ENCODE measurements at regions not wholly inside any gene's neighbourhood (a gene's known extent, or its start where the extent isn't known, plus 50 kb on each side); places are given as distances from the start of the nearest gene placed in this dataset.
"Not testable (repeated sequence)": the region's sequence is repeated elsewhere in the genome, so short reads cannot be mapped to it uniquely, and the experiment has no call there.

DNA sequence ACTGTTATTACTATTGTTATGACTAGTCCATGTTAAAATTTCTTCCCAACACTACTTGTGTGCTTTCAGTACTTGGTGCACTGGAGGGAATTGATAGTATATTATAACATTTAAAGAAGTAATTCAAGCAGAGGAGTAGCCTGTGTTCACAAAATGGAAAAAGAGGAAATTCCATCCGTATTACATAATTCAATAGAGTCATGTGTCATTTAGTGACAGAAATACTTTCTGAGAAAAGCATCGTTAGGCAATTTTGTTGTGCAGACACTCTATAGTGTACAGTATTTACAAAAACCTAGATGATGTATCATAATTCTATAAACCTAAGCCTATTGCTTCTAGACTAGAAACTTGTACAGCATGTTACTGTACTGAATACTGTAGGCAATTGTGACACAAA, 78.3 kb upstream of the PCSK5 start:
- Histone ChIP-seq H3K9me3 (peaks cover 0 to 3% (median 0%) of the 10 kb centered on the region in 4 donors), H3K4me3 (no peak overlapping the region), H3K4me1 (peaks cover 0 to 7% (median 0%) of the 10 kb centered on the region in 4 donors), H3K27ac (no peak overlapping the region), H3K36me3 (no peaks in the 10 kb centered on the region), H3K27me3 (no peaks in the 10 kb centered on the region)
- intact Hi-C loops (cut with DNase I): no loop called here
- TF ChIP-seq POLR2A (IDR thresholded peaks at IDR 0.05) (no peak), CTCF (IDR thresholded peaks at IDR 0.05) (no peak)
- 32% methylated on average over 2 of the region's 2 CpGs for WGBS (ENCODE audit: insufficient coverage, low coverage, low lambda C conversion rate, missing lambda C conversion rate)
- ATAC-seq: no peak
- DNase-seq: no peak

- intact Hi-C loops (cut with DNase I): no loop called here
- no peaks in the 10 kb centered on the region for H3K27me3 ChIP-seq
- ATAC-seq (no peak), DNase-seq (no peak)
- no peak overlapping the region for H3K27ac ChIP-seq
- peaks cover 0 to 3% (median 0%) of the 10 kb centered on the region in 4 donors for H3K9me3 ChIP-seq
- H3K4me3 ChIP-seq: no peak overlapping the region
- H3K36me3 ChIP-seq: no peaks in the 10 kb centered on the region
- no peak for TF ChIP-seq POLR2A (IDR thresholded peaks at IDR 0.05)
- TF ChIP-seq CTCF (IDR thresholded peaks at IDR 0.05): no peak
- H3K4me1 ChIP-seq: peaks cover 0 to 6% (median 0%) of the 10 kb centered on the region in 4 donors
Observed at GRCh38 chr9:75814667-75815066, 75.8 kb upstream of the PCSK5 start.

GRCh38 chr9:75820471-75821115, 69.9 kb upstream of the PCSK5 start:
- H3K9me3 ChIP-seq; H3K4me3 ChIP-seq; intact Hi-C loops (cut with DNase I); H3K4me1 ChIP-seq; H3K27ac ChIP-seq; H3K27me3 ChIP-seq; H3K36me3 ChIP-seq; DNase-seq: not testable (repeated sequence)
- peak in 2 of 4 donors; percentile 49 to 80 for ATAC-seq
- 59% methylated on average over 2 of the region's 2 CpGs for WGBS (ENCODE audit: insufficient coverage, low coverage, low lambda C conversion rate, missing lambda C conversion rate)

DNA sequence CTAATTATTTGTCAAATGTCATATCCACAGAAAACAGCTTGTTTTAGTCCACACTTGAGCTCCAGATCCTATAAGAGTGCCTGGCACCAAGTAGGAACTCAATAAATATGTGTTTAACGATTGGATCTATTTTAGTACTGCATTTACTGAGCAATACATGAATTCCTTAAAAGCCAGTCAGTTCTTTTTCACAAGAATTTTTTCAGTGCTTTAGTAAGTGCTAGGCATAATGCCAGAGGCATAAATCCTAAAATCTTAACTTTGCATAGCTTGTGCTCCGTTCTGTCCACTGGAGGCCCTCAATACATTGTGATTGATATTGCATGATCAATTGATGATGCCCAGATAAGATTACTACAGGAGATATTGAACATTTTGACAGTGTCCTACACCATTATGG, 67.3 kb upstream of the PCSK5 start:
- Histone ChIP-seq H3K27me3 (no peaks in the 10 kb centered on the region), H3K27ac (no peak overlapping the region), H3K4me1 (no peaks in the 10 kb centered on the region), H3K36me3 (no peaks in the 10 kb centered on the region), H3K9me3 (no peaks in the 10 kb centered on the region), H3K4me3 (no peak overlapping the region)
- no peak for TF ChIP-seq POLR2A (IDR thresholded peaks at IDR 0.05)
- TF ChIP-seq CTCF (IDR thresholded peaks at IDR 0.05): no peak
- ATAC-seq (no peak), DNase-seq (no peak)
- intact Hi-C loops (cut with DNase I): no loop called here
- 56% methylated on average over 2 of the region's 2 CpGs for WGBS (ENCODE audit: insufficient coverage, low coverage, low lambda C conversion rate, missing lambda C conversion rate)

DNA sequence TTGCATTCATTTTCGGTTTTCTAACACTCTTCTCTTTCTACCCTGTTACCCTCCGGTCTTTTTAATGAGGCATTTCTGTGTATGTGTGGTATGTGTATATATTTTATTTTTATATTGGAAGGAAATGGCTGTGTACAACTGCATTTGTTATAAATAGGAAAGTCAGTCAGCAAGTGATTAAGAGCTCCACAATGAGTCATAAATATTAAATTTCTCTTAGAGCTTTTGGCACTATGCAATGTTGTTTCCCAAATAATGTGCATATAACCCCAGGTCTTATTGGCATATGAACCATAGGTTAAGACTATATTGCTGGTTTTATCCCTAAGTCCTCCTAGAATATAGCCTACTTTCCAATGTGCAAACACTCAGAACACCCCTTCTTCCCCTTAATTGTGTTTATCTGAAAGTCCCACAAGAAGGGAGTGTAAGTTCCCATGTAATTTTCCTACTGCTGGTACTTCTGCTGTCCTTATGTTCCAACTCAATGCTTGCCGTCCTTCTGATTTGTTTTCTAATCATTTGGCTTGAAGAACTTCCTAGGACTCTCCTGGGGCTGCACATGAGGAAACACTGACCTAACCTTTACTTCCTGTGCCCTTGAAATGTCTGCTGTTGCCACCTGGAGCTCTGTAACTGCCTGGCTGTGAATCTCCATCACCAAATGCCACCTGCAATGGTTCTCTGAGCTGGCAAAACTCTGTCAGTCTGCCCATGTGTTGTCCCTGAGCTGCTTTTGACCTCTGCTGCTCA, 65.5 kb upstream of the PCSK5 start:
- no peak overlapping the region for H3K27ac ChIP-seq
- 30% methylated on average over 3 of the region's 3 CpGs for WGBS (ENCODE audit: insufficient coverage, low coverage, low lambda C conversion rate, missing lambda C conversion rate)
- H3K4me3 ChIP-seq: no peak overlapping the region
- ATAC-seq (no peak), DNase-seq (no peak)
- TF ChIP-seq CTCF (IDR thresholded peaks at IDR 0.05): no peak
- TF ChIP-seq POLR2A (IDR thresholded peaks at IDR 0.05): no peak
- intact Hi-C loops (cut with DNase I): no loop called here
- H3K27me3 ChIP-seq: no peaks in the 10 kb centered on the region
- no peaks in the 10 kb centered on the region for H3K9me3 ChIP-seq
- no peaks in the 10 kb centered on the region for H3K4me1 ChIP-seq
- no peaks in the 10 kb centered on the region for H3K36me3 ChIP-seq
